ENCODE measurements at regions not wholly inside any gene's neighbourhood (a gene's known extent, or its start where the extent isn't known, plus 50 kb on each side); places are given as distances from the start of the nearest gene placed in this dataset.

GRCh38 chr3:153601374-153601853, 439.4 kb downstream of the RAP2B start:
- Mint-ChIP-seq H3K9me3 (ENCODE audit: low read depth, unreplicated experiment) (no peaks in the 10 kb centered on the region), H3K36me3 (ENCODE audit: insufficient read depth, unreplicated experiment) (no peaks in the 10 kb centered on the region), H3K27ac (ENCODE audit: unreplicated experiment) (peak overlapping the region; percentile 66), H3K27me3 (ENCODE audit: unreplicated experiment) (no peaks in the 10 kb centered on the region), H3K4me1 (ENCODE audit: low read depth, unreplicated experiment) (peaks cover 43% of the 10 kb centered on the region), H3K4me3 (ENCODE audit: low read depth, unreplicated experiment) (no peak overlapping the region)
- CTCF ChIA-PET = no interaction called here
- TF ChIP-seq, protein P1, sequence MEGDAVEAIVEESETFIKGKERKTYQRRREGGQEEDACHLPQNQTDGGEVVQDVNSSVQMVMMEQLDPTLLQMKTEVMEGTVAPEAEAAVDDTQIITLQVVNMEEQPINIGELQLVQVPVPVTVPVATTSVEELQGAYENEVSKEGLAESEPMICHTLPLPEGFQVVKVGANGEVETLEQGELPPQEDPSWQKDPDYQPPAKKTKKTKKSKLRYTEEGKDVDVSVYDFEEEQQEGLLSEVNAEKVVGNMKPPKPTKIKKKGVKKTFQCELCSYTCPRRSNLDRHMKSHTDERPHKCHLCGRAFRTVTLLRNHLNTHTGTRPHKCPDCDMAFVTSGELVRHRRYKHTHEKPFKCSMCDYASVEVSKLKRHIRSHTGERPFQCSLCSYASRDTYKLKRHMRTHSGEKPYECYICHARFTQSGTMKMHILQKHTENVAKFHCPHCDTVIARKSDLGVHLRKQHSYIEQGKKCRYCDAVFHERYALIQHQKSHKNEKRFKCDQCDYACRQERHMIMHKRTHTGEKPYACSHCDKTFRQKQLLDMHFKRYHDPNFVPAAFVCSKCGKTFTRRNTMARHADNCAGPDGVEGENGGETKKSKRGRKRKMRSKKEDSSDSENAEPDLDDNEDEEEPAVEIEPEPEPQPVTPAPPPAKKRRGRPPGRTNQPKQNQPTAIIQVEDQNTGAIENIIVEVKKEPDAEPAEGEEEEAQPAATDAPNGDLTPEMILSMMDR (IDR thresholded peaks at IDR 0.05; ENCODE audit: unreplicated experiment) = no peak
- intact Hi-C loops (cut with micrococcal nuclease; ENCODE audit: unreplicated experiment) = no loop called here
- no TSS peak for BruUV-seq (replicated peaks)
- peak; percentile 16 for DNase-seq

GRCh38 chr3:153602801-153603200, 440.8 kb downstream of the RAP2B start:
- Mint-ChIP-seq H3K4me1 (ENCODE audit: low read depth, unreplicated experiment) (peaks cover 39% of the 10 kb centered on the region), H3K36me3 (ENCODE audit: insufficient read depth, unreplicated experiment) (no peaks in the 10 kb centered on the region), H3K27ac (ENCODE audit: unreplicated experiment) (no peak overlapping the region), H3K27me3 (ENCODE audit: unreplicated experiment) (no peaks in the 10 kb centered on the region), H3K4me3 (ENCODE audit: low read depth, unreplicated experiment) (no peak overlapping the region), H3K9me3 (ENCODE audit: low read depth, unreplicated experiment) (no peaks in the 10 kb centered on the region)
- CTCF ChIA-PET = no interaction called here
- no TSS peak for BruUV-seq (replicated peaks)
- intact Hi-C loops (cut with micrococcal nuclease; ENCODE audit: unreplicated experiment) = no loop called here
- DNase-seq = no peak
- TF ChIP-seq, protein P1 (IDR thresholded peaks at IDR 0.05; ENCODE audit: unreplicated experiment) = no peak

DNA sequence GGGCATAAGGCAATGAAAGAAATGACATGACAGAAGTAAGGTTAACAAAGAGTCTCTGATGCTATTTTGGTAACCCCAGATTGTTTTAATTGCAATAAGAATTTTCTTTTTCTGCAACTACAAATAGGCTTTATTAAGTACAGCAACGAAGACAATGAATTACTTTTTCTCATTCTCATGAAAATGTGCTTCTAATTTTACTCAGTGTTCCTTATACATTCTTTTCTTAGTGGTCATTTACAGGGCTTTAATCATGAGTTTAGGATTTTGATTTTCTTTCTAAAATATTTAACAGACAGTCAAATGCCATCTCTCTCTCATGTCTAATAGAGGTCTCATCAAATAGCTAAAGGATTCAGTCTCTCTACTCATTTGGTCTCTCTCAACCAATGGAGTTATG, 452.1 kb downstream of the RAP2B start:
- no peak for DNase-seq
- peaks cover 3% of the 10 kb centered on the region for H3K9me3 Mint-ChIP-seq (ENCODE audit: low read depth, unreplicated experiment)
- no peaks in the 10 kb centered on the region for H3K27me3 Mint-ChIP-seq (ENCODE audit: unreplicated experiment)
- no peak overlapping the region for H3K27ac Mint-ChIP-seq (ENCODE audit: unreplicated experiment)
- no TSS peak for BruUV-seq (replicated peaks)
- TF ChIP-seq, protein P1 (IDR thresholded peaks at IDR 0.05; ENCODE audit: unreplicated experiment) = no peak
- CTCF ChIA-PET = no interaction called here
- H3K4me3 Mint-ChIP-seq (ENCODE audit: low read depth, unreplicated experiment) = no peak overlapping the region
- no peaks in the 10 kb centered on the region for H3K36me3 Mint-ChIP-seq (ENCODE audit: insufficient read depth, unreplicated experiment)
- no peaks in the 10 kb centered on the region for H3K4me1 Mint-ChIP-seq (ENCODE audit: low read depth, unreplicated experiment)
- intact Hi-C loops (cut with micrococcal nuclease; ENCODE audit: unreplicated experiment) = no loop called here

GRCh38 chr3:153614563-153614962, 452.5 kb downstream of the RAP2B start:
- peaks cover 3% of the 10 kb centered on the region for H3K9me3 Mint-ChIP-seq (ENCODE audit: low read depth, unreplicated experiment)
- TF ChIP-seq, protein P1 (IDR thresholded peaks at IDR 0.05; ENCODE audit: unreplicated experiment) = no peak
- no peak for DNase-seq
- no peaks in the 10 kb centered on the region for H3K27me3 Mint-ChIP-seq (ENCODE audit: unreplicated experiment)
- H3K27ac Mint-ChIP-seq (ENCODE audit: unreplicated experiment) = no peak overlapping the region
- BruUV-seq (replicated peaks) = no TSS peak
- CTCF ChIA-PET = no interaction called here
- H3K4me1 Mint-ChIP-seq (ENCODE audit: low read depth, unreplicated experiment) = no peaks in the 10 kb centered on the region
- no peaks in the 10 kb centered on the region for H3K36me3 Mint-ChIP-seq (ENCODE audit: insufficient read depth, unreplicated experiment)
- no peak overlapping the region for H3K4me3 Mint-ChIP-seq (ENCODE audit: low read depth, unreplicated experiment)
- intact Hi-C loops (cut with micrococcal nuclease; ENCODE audit: unreplicated experiment) = no loop called here
